ENCODE measurements at regions not wholly inside any gene's neighbourhood (a gene's known extent, or its start where the extent isn't known, plus 50 kb on each side); places are given as distances from the start of the nearest gene placed in this dataset.

DNA sequence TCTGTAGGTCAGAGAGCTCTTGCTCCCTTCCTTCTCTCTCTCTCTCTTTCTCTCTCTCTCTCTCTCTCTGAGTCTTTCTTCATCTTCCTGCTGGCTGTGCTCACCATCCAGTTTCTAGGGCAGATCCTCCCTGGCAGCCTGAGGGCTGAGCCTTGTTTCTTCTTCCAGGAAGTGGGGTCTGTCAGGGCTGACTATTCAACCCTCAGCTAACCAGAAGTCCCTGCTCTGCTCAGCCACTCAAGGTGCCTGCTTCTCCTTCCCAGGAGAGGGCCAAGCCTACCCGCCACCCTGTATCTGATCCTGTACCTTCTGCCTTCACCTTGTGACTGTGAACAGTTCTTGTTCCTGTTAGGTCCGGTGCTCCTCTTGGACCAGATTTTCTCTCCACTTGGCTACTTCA lies 107.6 kb upstream of the ETV3 start:
- DNase-seq (ENCODE audit: low spot score) = no peak
- in situ Hi-C loops (cut with HindIII; ENCODE audit: low sequenced_read_pairs) = no loop called here

DNA sequence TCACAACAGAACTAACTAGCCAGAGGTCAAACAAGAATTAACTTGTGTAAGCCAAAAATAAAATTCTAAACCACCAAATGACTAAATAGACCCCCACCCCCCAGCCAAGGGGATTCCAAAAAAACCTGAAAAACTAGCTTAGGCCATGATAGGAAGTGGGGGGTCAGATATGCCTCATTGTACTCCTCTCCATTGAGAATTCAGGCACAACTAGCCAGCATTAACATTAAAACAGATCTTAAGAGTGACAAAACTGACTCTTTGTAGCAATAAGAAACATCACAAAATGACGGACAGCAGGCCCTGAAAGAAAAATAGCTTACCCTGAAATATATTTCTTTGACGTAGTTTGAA lies 103.0 kb upstream of the ETV3 start:
- DNase-seq (ENCODE audit: low spot score) = no peak
- in situ Hi-C loops (cut with HindIII; ENCODE audit: low sequenced_read_pairs) = no loop called here

DNA sequence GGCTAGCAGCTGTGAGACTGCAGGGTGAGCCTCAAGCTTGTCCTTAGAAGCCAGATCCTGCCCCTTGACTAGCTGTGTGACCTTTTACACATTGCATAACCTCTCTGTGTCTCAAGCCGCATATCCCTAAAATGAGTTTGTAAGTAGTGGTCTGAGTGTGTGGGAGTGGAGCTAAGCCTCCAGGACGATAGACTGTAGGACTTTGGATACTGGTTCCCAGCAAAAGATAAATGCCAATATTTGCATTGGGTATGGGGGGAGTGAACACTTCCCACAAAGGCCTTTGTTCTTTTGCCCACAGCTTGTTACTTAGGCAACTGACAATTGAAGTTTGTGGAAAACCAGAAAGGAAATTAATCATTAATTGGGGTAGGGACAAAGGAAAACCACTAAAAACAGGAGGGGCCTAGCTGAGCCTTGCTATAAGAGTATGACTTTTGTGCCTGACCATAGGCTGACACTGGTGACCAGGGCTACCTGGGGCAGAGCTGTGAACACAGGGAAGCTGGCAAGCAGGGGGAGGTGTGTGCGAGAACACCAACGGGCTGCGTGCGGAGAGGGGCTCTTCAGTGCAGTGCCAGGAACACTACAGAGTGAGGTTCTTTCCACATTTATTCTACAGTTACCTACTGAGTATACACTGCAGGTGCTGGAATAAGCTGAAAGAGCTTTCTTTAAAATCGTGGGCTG lies 102.4 kb upstream of the ETV3 start:
- DNase-seq (ENCODE audit: low spot score) = no peak
- in situ Hi-C loops (cut with HindIII; ENCODE audit: low sequenced_read_pairs) = no loop called here

DNA sequence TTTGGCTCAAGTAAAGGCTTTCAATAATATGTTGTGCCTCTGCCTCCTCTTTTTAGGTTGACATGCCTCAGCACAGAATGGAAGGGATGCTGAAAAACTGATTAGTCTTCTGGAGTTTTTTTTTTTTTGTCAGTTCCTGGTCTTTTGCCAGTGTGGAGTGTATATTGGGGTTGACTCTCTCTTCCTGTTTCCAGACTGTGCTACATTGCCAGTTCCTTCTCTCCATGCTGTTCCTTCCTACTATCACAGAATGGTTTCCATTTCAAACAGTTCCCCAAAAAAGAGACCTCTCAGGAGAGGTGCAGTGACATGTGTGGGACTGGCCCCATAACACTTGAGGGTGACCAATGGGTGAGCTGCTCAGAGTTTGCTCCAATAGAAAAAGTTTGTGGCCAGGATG lies 101.7 kb upstream of the ETV3 start:
- no peak for DNase-seq (ENCODE audit: low spot score)
- in situ Hi-C loops (cut with HindIII; ENCODE audit: low sequenced_read_pairs) = no loop called here

DNA sequence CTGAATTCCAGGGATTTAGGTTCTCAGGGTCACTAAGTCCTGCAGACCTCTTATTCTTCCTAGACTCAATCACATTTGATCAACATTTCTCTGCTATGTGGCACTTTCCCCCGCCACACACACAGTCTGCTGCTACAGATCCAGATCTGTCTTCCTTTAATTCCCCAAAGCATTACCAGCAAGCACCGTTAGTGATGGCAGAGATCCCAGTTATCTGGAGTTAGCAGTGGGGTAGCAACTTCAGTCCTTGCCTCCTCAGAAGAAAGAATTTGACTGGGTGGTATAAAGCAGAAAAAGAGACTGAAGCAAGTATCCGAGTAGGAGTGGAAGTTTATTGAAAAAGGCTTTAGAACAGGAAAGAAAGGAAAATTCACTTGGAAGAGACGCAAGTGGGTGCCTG lies 100.4 kb upstream of the ETV3 start:
- DNase-seq (ENCODE audit: low spot score) = no peak
- in situ Hi-C loops (cut with HindIII; ENCODE audit: low sequenced_read_pairs) = no loop called here

DNA sequence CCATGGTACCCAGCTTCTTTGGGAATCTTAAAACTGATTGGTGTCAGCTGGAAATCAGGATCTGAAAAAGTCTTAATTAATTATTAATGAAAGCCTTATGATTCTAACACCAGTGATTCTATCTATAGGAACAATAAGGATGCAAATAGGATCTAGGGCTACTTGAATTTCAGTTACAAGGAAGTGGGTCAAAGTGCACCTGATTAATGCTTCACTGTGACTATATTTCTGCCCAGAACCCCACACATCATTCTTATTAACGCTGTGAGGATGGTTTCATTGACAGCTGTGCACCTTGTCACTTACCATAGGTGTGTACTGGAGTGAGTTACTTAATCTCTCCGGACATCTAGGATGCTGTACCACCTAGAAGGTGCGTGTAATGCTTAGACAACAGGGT lies 99.8 kb upstream of the ETV3 start:
- no peak for DNase-seq (ENCODE audit: low spot score)
- in situ Hi-C loops (cut with HindIII; ENCODE audit: low sequenced_read_pairs) = no loop called here

DNA sequence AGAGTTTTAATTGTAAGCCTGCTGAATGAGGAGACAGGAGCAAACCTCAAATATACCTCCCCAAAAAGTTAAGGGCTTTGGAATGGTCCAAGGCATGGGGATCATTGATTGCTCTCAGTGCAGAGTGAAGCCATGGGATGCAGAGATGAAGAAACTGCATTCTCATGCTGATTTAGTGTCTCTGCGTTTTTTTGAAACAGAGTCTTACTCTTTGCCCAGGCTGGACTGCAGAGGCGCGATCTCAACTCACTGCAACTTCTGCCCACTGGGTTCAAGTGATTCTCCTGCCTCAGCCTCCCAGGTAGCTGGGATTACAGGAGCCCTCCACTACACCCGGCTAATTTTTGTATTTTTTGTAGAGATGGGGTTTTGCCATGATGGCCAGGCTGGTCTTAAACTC lies 99.3 kb upstream of the ETV3 start:
- in situ Hi-C loops (cut with HindIII; ENCODE audit: low sequenced_read_pairs) = no loop called here

DNA sequence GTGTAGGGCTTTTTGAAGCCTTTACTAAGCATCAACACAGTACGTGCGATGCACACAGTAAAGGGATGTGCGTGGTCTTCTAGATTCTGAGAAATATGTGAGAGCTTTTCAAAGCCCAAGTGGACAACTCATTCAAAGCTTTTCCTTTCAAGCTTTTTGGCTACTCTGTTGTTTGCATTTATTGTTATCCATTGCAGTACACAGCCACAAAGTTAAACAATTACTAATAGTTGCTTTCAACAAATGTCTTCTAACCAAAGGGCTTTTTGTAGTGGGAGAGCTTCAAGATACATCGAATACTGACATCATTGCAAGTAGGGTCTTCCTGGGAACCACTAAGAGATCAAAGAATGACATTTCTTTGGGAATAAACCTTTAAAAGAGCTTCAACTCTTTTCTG lies 97.9 kb upstream of the ETV3 start:
- in situ Hi-C loops (cut with HindIII; ENCODE audit: low sequenced_read_pairs) = no loop called here
- DNase-seq (ENCODE audit: low spot score) = no peak

More for the DNA sequence above, 99.3 kb upstream of the ETV3 start:
- no peak for DNase-seq (ENCODE audit: low spot score)

DNA sequence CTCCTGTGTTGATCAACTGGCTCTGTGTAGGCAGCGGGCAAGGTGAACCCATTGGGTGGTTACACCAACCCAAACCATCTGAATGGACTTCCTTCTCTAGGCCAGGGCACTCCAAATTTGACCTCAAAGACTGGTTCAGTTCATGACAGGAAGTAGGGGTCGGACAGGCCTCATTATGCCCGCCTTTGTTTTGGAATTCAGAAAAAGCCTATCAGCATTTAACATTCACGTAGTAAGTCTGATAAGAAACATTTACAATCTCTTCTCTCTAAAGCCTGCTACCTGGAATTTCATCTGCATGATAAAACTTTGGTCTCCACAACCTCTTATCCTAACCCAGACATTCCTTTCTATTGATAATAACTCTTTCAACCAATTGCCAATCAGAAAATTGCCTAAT lies 97.1 kb upstream of the ETV3 start:
- in situ Hi-C loops (cut with HindIII; ENCODE audit: low sequenced_read_pairs) = no loop called here

DNA sequence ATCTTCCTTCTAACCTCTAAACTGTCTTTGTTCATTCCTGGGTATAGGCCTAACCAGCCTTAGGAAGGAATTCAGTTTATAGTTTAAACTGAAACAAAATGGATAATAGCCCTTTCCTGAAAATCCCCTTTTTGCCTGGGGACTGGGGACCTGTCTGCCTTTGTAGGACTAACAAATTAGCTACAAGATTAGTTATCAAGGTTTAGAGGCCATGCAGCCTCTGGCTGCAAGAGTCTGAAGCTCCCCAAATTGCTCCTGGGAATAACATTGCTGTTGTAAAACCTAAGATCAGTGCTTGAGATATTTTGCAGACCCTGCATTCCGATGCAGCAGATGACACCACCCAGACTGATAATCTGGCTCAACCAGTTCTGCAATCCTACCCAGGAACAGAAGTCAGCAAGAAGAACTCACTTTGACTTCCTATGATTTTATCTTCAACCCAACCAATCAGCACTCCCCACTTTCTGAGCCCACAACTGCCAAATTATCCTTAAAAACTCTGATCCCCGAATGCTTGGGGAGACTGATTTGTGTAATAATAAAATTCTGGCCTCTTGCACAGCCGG lies 96.6 kb upstream of the ETV3 start:
- no peak for DNase-seq (ENCODE audit: low spot score)
- in situ Hi-C loops (cut with HindIII; ENCODE audit: low sequenced_read_pairs) = no loop called here

More for the DNA sequence above, 97.1 kb upstream of the ETV3 start:
- no peak for DNase-seq (ENCODE audit: low spot score)

DNA sequence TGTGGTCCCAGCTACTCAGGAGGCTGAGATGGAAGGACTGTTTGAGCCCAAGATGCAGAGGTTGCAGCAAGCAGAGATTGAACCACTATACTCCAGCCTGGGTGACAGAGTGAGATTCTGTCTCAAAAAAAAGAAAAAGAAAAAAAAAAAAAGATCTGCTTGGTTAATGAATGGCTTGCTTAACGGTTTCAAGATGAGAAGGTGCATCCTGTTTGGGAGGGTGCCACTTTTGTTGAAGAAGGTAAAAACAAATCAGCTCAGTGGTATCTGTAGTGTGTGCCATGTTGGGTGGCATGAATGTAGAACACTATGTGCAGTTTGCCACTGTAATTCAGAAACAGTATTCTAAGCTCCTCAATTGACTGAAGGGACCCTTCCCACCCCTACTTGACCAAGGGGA lies 94.9 kb upstream of the ETV3 start:
- in situ Hi-C loops (cut with HindIII; ENCODE audit: low sequenced_read_pairs) = no loop called here
- DNase-seq (ENCODE audit: low spot score) = no peak

DNA sequence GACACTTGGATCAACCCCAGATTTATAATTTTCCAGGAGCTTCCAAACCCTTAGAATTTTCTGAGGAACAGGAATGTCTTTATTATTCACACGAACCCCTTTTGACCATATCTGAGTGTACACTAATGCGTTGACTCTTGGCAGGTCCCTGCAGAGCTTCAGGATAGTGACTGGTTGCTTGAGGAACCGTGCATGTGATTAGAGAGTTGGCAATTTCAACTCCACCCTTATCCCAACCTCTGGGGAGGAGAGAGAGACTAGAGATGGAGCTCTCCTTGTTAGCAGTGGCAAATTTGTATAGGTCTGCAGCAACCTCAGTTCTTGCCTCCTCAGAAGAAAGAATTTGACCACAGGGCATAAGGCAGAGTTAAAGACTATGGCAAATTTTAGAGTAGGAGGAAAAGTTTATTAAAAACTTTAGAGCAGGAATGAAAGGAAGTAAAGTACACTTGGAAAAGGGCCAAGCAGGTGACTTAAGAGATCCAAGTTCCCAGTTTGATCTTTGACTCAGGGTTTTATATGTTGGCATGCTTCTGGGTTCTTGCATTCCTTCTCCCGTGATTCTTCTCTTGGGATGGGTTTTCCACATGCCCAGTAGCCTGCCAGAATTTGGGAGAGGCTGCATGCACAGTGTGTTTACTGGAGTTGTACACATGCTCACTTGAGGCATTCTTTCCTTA lies 93.8 kb upstream of the ETV3 start:
- no peak for DNase-seq (ENCODE audit: low spot score)
- in situ Hi-C loops (cut with HindIII; ENCODE audit: low sequenced_read_pairs) = no loop called here

DNA sequence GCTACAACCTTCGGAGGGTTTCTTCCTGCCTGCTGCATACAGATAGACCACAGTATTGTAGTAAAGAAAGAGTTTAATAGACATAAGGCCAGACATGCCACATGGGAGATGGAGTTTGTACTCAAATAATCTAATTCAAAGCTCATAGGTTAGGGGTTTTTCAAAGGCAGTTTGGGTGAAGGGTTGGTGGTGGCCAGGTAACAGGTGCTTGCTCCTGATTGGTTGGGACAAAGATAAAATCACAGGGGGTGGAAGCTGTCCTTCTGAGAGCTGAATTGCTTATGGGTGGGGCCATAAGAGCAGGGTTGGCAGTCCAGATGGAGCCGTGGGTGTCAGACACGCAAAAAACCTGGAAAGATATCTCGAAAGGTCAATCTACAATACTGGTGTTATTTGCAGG lies 92.3 kb upstream of the ETV3 start:
- in situ Hi-C loops (cut with HindIII; ENCODE audit: low sequenced_read_pairs) = no loop called here
- no peak for DNase-seq (ENCODE audit: low spot score)

DNA sequence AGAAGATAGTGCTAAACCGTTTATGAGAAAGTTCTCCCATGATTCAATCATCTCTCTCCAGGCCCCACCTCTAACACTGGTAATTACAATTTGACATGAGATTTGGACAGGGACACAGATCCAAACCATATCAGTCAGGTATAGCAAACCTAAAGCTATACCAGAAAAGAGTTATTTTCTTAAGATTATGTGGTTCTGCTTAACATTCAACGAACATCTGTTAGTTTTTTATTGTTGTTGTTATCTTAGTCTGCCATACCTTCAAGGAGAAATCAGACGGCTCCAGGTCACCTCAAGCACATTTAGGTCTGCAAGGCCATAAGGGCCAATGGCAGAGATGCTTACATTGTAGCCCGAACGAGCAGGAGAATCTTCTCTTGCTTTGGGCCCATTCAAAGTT lies 89.5 kb upstream of the ETV3 start:
- in situ Hi-C loops (cut with HindIII; ENCODE audit: low sequenced_read_pairs) = no loop called here
- DNase-seq (ENCODE audit: low spot score) = no peak

DNA sequence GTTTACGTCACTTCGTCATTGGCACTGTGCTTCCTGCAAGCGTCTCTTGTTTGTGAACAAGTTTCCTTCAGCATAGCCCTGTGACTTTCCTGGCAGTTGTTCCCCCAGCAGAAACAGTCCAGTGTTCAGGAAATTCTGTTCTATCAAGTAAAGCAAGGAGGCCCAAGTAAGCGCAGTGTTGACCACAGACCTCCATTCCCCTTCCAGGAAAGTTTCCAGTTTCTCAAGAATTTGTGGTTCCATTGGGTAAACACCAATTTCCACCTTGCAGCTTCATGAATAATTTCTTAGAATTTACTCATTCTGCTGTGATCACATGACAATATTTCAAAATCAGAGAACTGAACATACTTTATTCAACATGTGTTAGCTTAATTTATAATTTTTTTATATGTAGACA lies 88.5 kb upstream of the ETV3 start:
- no peak for DNase-seq (ENCODE audit: low spot score)
- in situ Hi-C loops (cut with HindIII; ENCODE audit: low sequenced_read_pairs) = no loop called here

DNA sequence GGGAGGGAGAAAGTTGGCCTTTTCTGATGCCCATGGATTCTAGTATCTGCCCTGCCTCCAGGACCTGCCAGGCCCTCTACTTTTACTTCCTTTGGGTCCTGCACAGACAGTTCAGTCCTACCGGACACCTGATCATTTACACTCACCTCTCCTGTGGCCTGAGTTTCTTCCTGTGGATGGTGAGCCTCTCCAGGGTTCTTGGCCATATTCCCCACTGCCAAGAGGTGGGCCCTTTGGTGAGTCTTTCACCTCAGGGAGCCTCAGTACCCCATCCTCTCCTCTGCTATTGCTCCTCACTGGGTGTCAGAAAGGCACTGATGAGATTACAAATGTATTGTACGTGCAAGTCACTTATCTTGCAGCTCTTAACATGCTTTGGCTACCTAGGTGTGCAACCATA lies 81.4 kb upstream of the ETV3 start:
- DNase-seq (ENCODE audit: low spot score) = no peak
- in situ Hi-C loops (cut with HindIII; ENCODE audit: low sequenced_read_pairs) = no loop called here

DNA sequence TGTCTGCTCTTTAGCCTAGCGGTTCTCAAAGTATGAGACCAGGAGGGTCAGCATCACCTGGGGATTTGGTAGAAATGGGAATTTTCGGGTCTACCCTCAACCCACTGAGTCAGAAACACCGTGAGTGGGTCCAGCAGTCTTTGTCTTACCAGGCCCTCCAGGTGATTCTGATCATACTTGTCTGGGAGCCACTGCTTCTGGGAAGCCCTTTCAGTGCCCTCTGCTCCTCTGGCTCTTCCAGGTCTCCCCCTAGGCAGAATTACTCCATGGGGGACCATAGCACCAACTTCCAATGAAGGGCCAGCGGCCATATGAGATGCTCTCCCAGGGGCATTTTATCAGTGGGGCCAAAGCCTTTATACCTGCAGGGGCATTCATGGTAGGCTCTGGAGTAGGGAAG lies 81.0 kb upstream of the ETV3 start:
- in situ Hi-C loops (cut with HindIII; ENCODE audit: low sequenced_read_pairs) = no loop called here
- no peak for DNase-seq (ENCODE audit: low spot score)

DNA sequence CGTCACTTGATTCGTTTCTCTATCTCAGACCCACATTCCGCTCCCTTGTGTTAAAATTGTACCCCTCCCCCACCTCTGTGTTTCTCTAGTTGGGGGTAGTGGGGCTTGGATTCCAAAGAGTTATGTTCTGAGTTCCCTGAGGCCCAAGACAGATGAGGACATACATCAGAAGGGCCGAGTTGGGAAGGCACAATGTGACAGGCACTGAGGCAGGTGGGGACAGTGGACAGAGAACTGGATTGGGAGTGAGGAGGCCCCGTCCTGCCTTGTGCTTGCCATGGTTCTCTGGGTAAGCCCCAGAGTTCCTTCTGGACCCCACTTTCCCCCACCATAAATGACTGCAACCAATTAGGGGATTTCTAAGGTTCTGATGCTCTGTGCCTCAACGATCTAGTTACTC lies 80.5 kb upstream of the ETV3 start:
- DNase-seq (ENCODE audit: low spot score) = no peak
- in situ Hi-C loops (cut with HindIII; ENCODE audit: low sequenced_read_pairs) = no loop called here

DNA sequence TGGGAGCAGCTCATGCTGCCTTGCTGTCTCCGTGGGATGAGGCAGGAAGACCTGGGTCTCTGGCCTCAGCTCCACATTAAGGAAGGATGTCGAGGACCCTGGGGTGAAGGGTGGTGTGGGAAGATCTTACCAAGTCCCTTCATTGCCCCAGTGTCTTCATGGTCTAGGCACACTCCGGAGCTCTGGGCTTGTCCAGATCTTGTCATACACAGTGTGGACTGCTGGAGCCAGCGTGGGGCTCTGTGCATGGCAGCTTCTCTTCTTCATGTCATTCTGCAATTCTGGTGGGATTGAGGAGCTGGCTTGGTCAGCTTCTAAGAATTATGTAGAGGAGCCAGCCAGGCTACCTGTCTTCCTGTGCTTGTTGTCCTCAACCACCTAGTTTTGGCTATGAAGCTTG lies 79.3 kb upstream of the ETV3 start:
- no peak for DNase-seq (ENCODE audit: low spot score)
- in situ Hi-C loops (cut with HindIII; ENCODE audit: low sequenced_read_pairs) = no loop called here

DNA sequence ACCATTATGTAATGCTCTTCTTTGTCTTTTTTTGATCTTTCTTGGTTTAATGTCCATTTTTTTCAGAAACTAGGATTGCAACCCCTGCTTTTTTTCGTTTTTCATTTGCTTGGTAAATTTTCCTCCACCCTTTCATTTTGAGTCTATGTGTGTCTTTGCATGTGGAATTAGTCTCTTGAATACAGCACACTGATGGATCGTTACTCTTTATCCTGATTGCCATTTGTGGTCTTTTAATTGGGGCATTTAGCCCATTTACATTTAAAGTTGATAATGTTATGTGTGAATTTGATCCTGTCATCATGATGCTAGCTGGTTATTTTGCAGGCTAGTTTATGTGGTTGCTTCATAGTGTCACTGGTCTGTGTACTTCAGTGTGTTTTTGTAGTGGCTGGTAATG lies 75.6 kb upstream of the ETV3 start:
- no peak for DNase-seq (ENCODE audit: low spot score)
- in situ Hi-C loops (cut with HindIII; ENCODE audit: low sequenced_read_pairs) = no loop called here

DNA sequence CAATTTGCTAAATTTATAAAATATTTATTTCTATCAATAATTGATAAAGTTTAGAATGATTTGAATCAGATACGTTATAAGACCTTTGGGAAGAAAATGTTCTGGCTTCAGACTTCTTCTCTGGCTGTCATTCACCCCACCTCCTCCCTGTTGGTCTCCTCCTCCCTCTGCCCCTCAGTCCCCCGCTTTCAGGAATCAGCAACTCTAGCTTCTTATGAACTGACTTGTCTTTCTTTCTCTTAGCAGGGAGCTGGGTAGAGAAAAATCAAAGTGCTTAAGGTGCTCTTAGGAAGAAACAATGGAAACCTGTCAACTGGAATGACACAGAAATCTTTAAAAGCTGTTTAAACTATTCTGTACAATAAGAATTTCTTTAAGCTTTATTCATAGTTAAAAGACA lies 71.3 kb upstream of the ETV3 start:
- in situ Hi-C loops (cut with HindIII; ENCODE audit: low sequenced_read_pairs) = no loop called here
- no peak for DNase-seq (ENCODE audit: low spot score)
